CD14-positive monocyte (primary cell): ENCODE measurements at regions not wholly inside any gene's neighbourhood (a gene's known extent, or its start where the extent isn't known, plus 50 kb on each side); places are given as distances from the start of the nearest gene placed in this dataset.
A peak's percentile ranks its signal among the peaks of the same experiment; 100 is the strongest.

ENCODE experiments used
- DNase-seq, 3 donors: peaks; one replicate each; pipeline ENCODE4 v3.0.0-alpha.2; 2011 to 2022
- H2AFZ ChIP-seq: 2 replicates; pipeline ENCODE4 v1.6.0; 2012; ENCODE audit warnings: mild to moderate bottlenecking, low read depth, low read length, inconsistent platforms; ENCODE audit not compliant: insufficient read depth, poor library complexity, severe bottlenecking
- H3K27ac ChIP-seq, 2 donors: 1 replicate in 1 of 2; 2 replicates in 1 of 2; pipeline ENCODE4 v1.5.1; 2012 to 2013; ENCODE audit warnings: low read length in 2 of 2, control low read depth in 1 of 2, inconsistent platforms in 1 of 2, low read depth in 1 of 2, mild to moderate bottlenecking in 1 of 2
- H3K27me3 ChIP-seq, 2 donors: one replicate each; pipeline versions ENCODE4 v1.6.0 to v1.6.1; 2011 to 2013; ENCODE audit warnings: low read length in 2 of 2; ENCODE audit not compliant: control insufficient read depth in 2 of 2, insufficient read depth in 2 of 2
- H3K36me3 ChIP-seq, 2 donors: replicated peaks in 1 of 2; 1 replicate in 1 of 2; 2 replicates in 1 of 2; pipeline versions ENCODE4 v1.5.1 to v1.6.1; 2012 to 2013; ENCODE audit warnings: low read length in 2 of 2, control low read depth in 1 of 2, inconsistent platforms in 1 of 2, mild to moderate bottlenecking in 1 of 2; ENCODE audit not compliant: insufficient read depth in 2 of 2, control insufficient read depth in 1 of 2
- H3K4me1 ChIP-seq, 2 donors: 1 replicate in 1 of 2; 2 replicates in 1 of 2; pipeline versions ENCODE4 v1.5.1 to v1.6.1; 2012 to 2013; ENCODE audit warnings: low read length in 2 of 2, control low read depth in 1 of 2, inconsistent platforms in 1 of 2, mild to moderate bottlenecking in 1 of 2, moderate library complexity in 1 of 2; ENCODE audit not compliant: insufficient read depth in 2 of 2, control insufficient read depth in 1 of 2
- H3K4me2 ChIP-seq: replicated peaks from 2 replicates; pipeline ENCODE3; 2012; ENCODE audit warnings: low read length, moderate library complexity, mild to moderate bottlenecking; ENCODE audit not compliant: poor library complexity, severe bottlenecking; ENCODE audit errors: extremely low read depth
- H3K4me3 ChIP-seq, 3 experiments: fragments of 200-600 bp in 1 of 3; sonication (generic) in 1 of 3; replicated peaks in 1 of 3; 1 replicate in 2 of 3; 2 replicates in 1 of 3; pipeline ENCODE4 v1.5.1; 2011 to 2013; ENCODE audit warnings: low read length in 3 of 3, mild to moderate bottlenecking in 3 of 3, control low read depth in 2 of 3, low read depth in 2 of 3, inconsistent platforms in 1 of 3, moderate library complexity in 1 of 3
- H3K79me2 ChIP-seq: 2 replicates; pipeline ENCODE4 v1.6.0; 2012; ENCODE audit warnings: mild to moderate bottlenecking, control low read depth, inconsistent platforms, low read length, moderate library complexity; ENCODE audit not compliant: insufficient read depth
- H3K9ac ChIP-seq: 2 replicates; pipeline ENCODE4 v1.6.0; 2017; ENCODE audit warnings: low read length, mild to moderate bottlenecking; ENCODE audit not compliant: insufficient read depth, poor library complexity, severe bottlenecking
- H3K9me3 ChIP-seq, 2 donors: replicated peaks in 1 of 2; 1 replicate in 1 of 2; 2 replicates in 1 of 2; pipeline versions ENCODE4 v1.5.1 to v1.6.1; 2012 to 2013; ENCODE audit warnings: low read length in 2 of 2, control low read depth in 1 of 2; ENCODE audit not compliant: control insufficient read depth in 1 of 2, insufficient read depth in 1 of 2
- H4K20me1 ChIP-seq: 2 replicates; pipeline ENCODE4 v1.6.0; 2012; ENCODE audit warnings: mild to moderate bottlenecking, low read length, control low read depth, moderate library complexity; ENCODE audit not compliant: insufficient read depth
- H3K27ac Mint-ChIP-seq, 7 donors: one replicate each; pipeline ENCODE4 v1.8.0; 2020; ENCODE audit warnings: mild to moderate bottlenecking in 7 of 7, mixed read lengths in 7 of 7, moderate library complexity in 6 of 7, inconsistent platforms in 2 of 7
- H3K27me3 Mint-ChIP-seq, 3 donors: one replicate each; pipeline ENCODE4 v1.8.0; 2021 to 2022; ENCODE audit warnings: low read depth in 3 of 3, mild to moderate bottlenecking in 3 of 3, mixed read lengths in 3 of 3, moderate library complexity in 3 of 3, inconsistent platforms in 1 of 3
- H3K36me3 Mint-ChIP-seq, 2 donors: one replicate each; pipeline ENCODE4 v1.8.0; 2020; ENCODE audit warnings: mixed read lengths in 2 of 2, inconsistent platforms in 1 of 2, mild to moderate bottlenecking in 1 of 2
- H3K4me1 Mint-ChIP-seq: one replicate; pipeline ENCODE4 v1.8.0; 2020; ENCODE audit warnings: mild to moderate bottlenecking, mixed read lengths
- H3K4me3 Mint-ChIP-seq, 2 donors: one replicate each; pipeline ENCODE4 v1.8.0; 2020; ENCODE audit warnings: mild to moderate bottlenecking in 2 of 2, mixed read lengths in 2 of 2, moderate library complexity in 1 of 2
- H3K9me3 Mint-ChIP-seq, 7 donors: one replicate each; pipeline ENCODE4 v1.8.0; 2020 to 2022; ENCODE audit warnings: mixed read lengths in 7 of 7, mild to moderate bottlenecking in 6 of 7, moderate library complexity in 6 of 7, inconsistent platforms in 2 of 7
- CTCF ChIP-seq: fragments of 200-600 bp; IDR thresholded peaks from one replicate; pipeline ENCODE4 v1.8.0; 2022; ENCODE audit warnings: antibody characterized with exemption, mild to moderate bottlenecking
- WGBS: methylation state at CpG from one replicate; pipeline ENCODE4 v1.1.5; 2013; ENCODE audit warnings: missing lambda C conversion rate; ENCODE audit not compliant: insufficient coverage; 5-methylcytosine and 5-hydroxymethylcytosine counted together
- intact Hi-C, 2 donors: fragments of 100-400 bp; cut with micrococcal nuclease; formaldehyde crosslinking; loops; one replicate each; pipeline versions ENCODE4 v1.15.0 to v1.15.1; 2023

GRCh38 chr18:76594966-76595365 is 99.9 kb upstream of the ZNF516 start:
- no peak overlapping the region for H3K27ac ChIP-seq
- no peak overlapping the region for H2AFZ ChIP-seq
- no peaks in the 10 kb centered on the region for H3K79me2 ChIP-seq
- H3K4me3 ChIP-seq, result no peak overlapping the region
- Mint-ChIP-seq H3K9me3 (peaks cover 0 to 8% (median 2%) of the 10 kb centered on the region in 7 donors), H3K4me3 (no peak overlapping the region), H3K27ac (peak overlapping the region in 1 of 7 donors; percentile 35), H3K27me3 (peaks cover 0 to 4% (median 4%) of the 10 kb centered on the region in 3 donors), H3K36me3 (no peaks in the 10 kb centered on the region), H3K4me1 (peaks cover 18% of the 10 kb centered on the region)
- WGBS, result 90% methylated on average over 2 of the region's 3 CpGs
- H3K36me3 ChIP-seq, result no peaks in the 10 kb centered on the region
- H4K20me1 ChIP-seq, result no peaks in the 10 kb centered on the region
- H3K4me1 ChIP-seq, result peaks cover 8 to 13% of the 10 kb centered on the region in 2 donors
- intact Hi-C loops, result loop anchor here (5.0 to 10.0 kb wide), 2 partner anchors 50 to 68 kb away; no protein-coding TSS in a partner anchor
- no peak for DNase-seq
- H3K4me2 ChIP-seq, result no peak overlapping the region
- H3K9me3 ChIP-seq, result peaks cover 0 to 2% of the 10 kb centered on the region in 2 donors
- H3K27me3 ChIP-seq, result no peaks in the 10 kb centered on the region
- no peak for TF ChIP-seq CTCF
- H3K9ac ChIP-seq, result no peak overlapping the region

- H3K4me1 ChIP-seq, result peaks cover 17 to 24% of the 10 kb centered on the region in 2 donors
- no peaks in the 10 kb centered on the region for H3K36me3 Mint-ChIP-seq
Measured at GRCh38 chr18:76593843-76594242, 98.8 kb upstream of the ZNF516 start.

More at GRCh38 chr18:76593843-76594242, 98.8 kb upstream of the ZNF516 start:
- Mint-ChIP-seq H3K9me3 (peaks cover 0 to 2% (median 0%) of the 10 kb centered on the region in 7 donors), H3K27ac (peak overlapping the region in 2 of 7 donors; percentile 35 to 45), H3K27me3 (peaks cover 0 to 4% (median 4%) of the 10 kb centered on the region in 3 donors), H3K4me1 (peaks cover 27% of the 10 kb centered on the region), H3K4me3 (peak overlapping the region in 1 of 2 donors; percentile 15)
- intact Hi-C loops, result loop anchor here (5.0 to 10.0 kb wide), 2 partner anchors 49 to 67 kb away; no protein-coding TSS in a partner anchor
- H3K79me2 ChIP-seq, result no peaks in the 10 kb centered on the region
- no peak for TF ChIP-seq CTCF
- no peaks in the 10 kb centered on the region for H3K36me3 ChIP-seq
- H3K4me3 ChIP-seq, result no peak overlapping the region
- H3K9ac ChIP-seq, result no peak overlapping the region
- H3K4me2 ChIP-seq, result no peak overlapping the region
- peaks cover 0 to under 1% of the 10 kb centered on the region in 2 donors for H3K9me3 ChIP-seq
- no peaks in the 10 kb centered on the region for H4K20me1 ChIP-seq
- H3K27me3 ChIP-seq, result no peaks in the 10 kb centered on the region
- no peak overlapping the region for H3K27ac ChIP-seq
- no peak overlapping the region for H2AFZ ChIP-seq
- no peak for DNase-seq
- WGBS, result 40% methylated on average over 1 of the region's 2 CpGs
